ENCODE measurements at regions not wholly inside any gene's neighbourhood (a gene's known extent, or its start where the extent isn't known, plus 50 kb on each side); places are given as distances from the start of the nearest gene placed in this dataset.

- Histone ChIP-seq H3K27ac (replicated peaks) (no peak overlapping the region), H3K27me3 (ENCODE audit: insufficient read depth, poor library complexity, severe bottlenecking) (no peaks in the 10 kb centered on the region), H3K4me3 (replicated peaks; ENCODE audit: insufficient read depth, low read length) (no peak overlapping the region)
- no peak for TF ChIP-seq POLR2AphosphoS5 (IDR thresholded peaks at IDR 0.05; ENCODE audit: low read depth)
- TF ChIP-seq CTCF (IDR thresholded peaks at IDR 0.05; ENCODE audit: insufficient read depth, low read length) = no peak
- TF ChIP-seq REST (IDR thresholded peaks at IDR 0.05; ENCODE audit: insufficient replicate concordance, low read depth) = no peak
- TF ChIP-seq SPI1 (IDR thresholded peaks at IDR 0.05; ENCODE audit: borderline replicate concordance, low read depth) = no peak
- TF ChIP-seq GABPA (IDR thresholded peaks at IDR 0.05; ENCODE audit: low read depth) = no peak
- DNase-seq (ENCODE audit: low read depth in 1 of 2, low spot score in 1 of 2) = no peak
Observed at GRCh38 chr20:12679447-12679846, 329.3 kb upstream of the SPTLC3 start.

- no peaks in the 10 kb centered on the region for H3K27me3 ChIP-seq (ENCODE audit: insufficient read depth, poor library complexity, severe bottlenecking)
- no peak for TF ChIP-seq REST (IDR thresholded peaks at IDR 0.05; ENCODE audit: insufficient replicate concordance, low read depth)
- no peak for TF ChIP-seq GABPA (IDR thresholded peaks at IDR 0.05; ENCODE audit: low read depth)
- no peak for TF ChIP-seq CTCF (IDR thresholded peaks at IDR 0.05; ENCODE audit: insufficient read depth, low read length)
- no peak for TF ChIP-seq POLR2AphosphoS5 (IDR thresholded peaks at IDR 0.05; ENCODE audit: low read depth)
- no peak for TF ChIP-seq SPI1 (IDR thresholded peaks at IDR 0.05; ENCODE audit: borderline replicate concordance, low read depth)
- no peak for DNase-seq (ENCODE audit: low read depth in 1 of 2, low spot score in 1 of 2)
Observed at GRCh38 chr20:12682613-12683012, 326.2 kb upstream of the SPTLC3 start.

GRCh38 chr20:12687476-12687875 lies 321.3 kb upstream of the SPTLC3 start:
- no peak overlapping the region for H3K4me3 ChIP-seq (replicated peaks; ENCODE audit: insufficient read depth, low read length)
- TF ChIP-seq POLR2AphosphoS5 (IDR thresholded peaks at IDR 0.05; ENCODE audit: low read depth) (no peak), SPI1 (IDR thresholded peaks at IDR 0.05; ENCODE audit: borderline replicate concordance, low read depth) (no peak), REST (IDR thresholded peaks at IDR 0.05; ENCODE audit: insufficient replicate concordance, low read depth) (no peak), CTCF (IDR thresholded peaks at IDR 0.05; ENCODE audit: insufficient read depth, low read length) (no peak), GABPA (IDR thresholded peaks at IDR 0.05; ENCODE audit: low read depth) (no peak)
- no peak for DNase-seq (ENCODE audit: low read depth in 1 of 2, low spot score in 1 of 2)
- H3K27me3 ChIP-seq (ENCODE audit: insufficient read depth, poor library complexity, severe bottlenecking) = no peaks in the 10 kb centered on the region
- no peak overlapping the region for H3K27ac ChIP-seq (replicated peaks)

More at GRCh38 chr20:12682613-12683012, 326.2 kb upstream of the SPTLC3 start:
- Histone ChIP-seq H3K4me3 (replicated peaks; ENCODE audit: insufficient read depth, low read length) (no peak overlapping the region), H3K27ac (replicated peaks) (no peak overlapping the region)

Measured in HL-60 (cell line).